ENCODE measurements at regions not wholly inside any gene's neighbourhood (a gene's known extent, or its start where the extent isn't known, plus 50 kb on each side); places are given as distances from the start of the nearest gene placed in this dataset.

DNA sequence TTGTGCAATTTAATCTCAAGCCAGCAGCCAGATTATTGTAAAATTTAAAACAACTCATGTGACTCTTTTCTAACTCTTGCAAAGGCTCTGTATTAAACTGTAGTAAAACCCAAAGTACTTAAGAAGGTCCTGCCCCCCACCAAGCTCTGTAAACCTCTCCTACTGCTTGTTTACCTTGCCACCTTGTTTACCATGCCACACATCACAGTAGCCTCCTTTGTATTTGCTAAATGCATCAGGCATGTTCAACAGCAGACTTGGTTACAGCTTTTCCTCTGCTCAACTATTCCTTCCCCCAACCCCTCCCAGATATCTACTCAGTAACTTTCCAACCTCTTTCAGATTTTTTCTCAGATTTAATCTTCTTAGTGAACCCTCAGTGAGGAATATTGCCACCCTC is 861.6 kb downstream of the METTL15 start:
- DNase-seq (ENCODE audit: low spot score): no peak
- in situ Hi-C loops (cut with MboI; ENCODE audit: low sequenced_read_pairs, unreplicated experiment): no loop called here
- TF ChIP-seq, protein P1, sequence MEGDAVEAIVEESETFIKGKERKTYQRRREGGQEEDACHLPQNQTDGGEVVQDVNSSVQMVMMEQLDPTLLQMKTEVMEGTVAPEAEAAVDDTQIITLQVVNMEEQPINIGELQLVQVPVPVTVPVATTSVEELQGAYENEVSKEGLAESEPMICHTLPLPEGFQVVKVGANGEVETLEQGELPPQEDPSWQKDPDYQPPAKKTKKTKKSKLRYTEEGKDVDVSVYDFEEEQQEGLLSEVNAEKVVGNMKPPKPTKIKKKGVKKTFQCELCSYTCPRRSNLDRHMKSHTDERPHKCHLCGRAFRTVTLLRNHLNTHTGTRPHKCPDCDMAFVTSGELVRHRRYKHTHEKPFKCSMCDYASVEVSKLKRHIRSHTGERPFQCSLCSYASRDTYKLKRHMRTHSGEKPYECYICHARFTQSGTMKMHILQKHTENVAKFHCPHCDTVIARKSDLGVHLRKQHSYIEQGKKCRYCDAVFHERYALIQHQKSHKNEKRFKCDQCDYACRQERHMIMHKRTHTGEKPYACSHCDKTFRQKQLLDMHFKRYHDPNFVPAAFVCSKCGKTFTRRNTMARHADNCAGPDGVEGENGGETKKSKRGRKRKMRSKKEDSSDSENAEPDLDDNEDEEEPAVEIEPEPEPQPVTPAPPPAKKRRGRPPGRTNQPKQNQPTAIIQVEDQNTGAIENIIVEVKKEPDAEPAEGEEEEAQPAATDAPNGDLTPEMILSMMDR (IDR thresholded peaks at IDR 0.05; ENCODE audit: borderline replicate concordance, control extremely low read depth, extremely low read depth, insufficient read depth, missing control alignments): no peak

- no peak for DNase-seq (ENCODE audit: low spot score)
- in situ Hi-C loops (cut with MboI; ENCODE audit: low sequenced_read_pairs, unreplicated experiment): no loop called here
- TF ChIP-seq, protein P1 (IDR thresholded peaks at IDR 0.05; ENCODE audit: borderline replicate concordance, control extremely low read depth, extremely low read depth, insufficient read depth, missing control alignments): no peak
Measured at GRCh38 chr11:28966951-28967350, 858.8 kb downstream of the METTL15 start.

DNA sequence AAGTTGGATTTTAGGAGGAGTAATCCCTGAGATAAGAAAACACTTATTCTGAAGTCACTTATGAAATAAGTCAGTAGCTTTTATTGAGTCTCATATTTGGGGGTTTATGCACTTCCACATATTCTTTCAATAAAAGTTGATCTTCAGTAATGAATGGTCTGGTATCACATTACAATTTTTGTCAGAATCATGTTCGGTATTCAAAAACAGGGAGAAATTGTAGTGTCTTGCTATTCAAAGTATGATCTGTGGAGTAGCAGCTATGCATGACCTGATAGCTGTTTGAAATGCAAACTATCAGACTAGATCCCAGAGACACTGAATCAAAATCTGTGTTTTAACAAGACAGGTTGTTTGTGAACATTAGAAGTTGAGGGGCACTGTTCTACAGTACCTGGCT is 857.6 kb downstream of the METTL15 start:
- no peak for DNase-seq (ENCODE audit: low spot score)
- TF ChIP-seq, protein P1 (IDR thresholded peaks at IDR 0.05; ENCODE audit: borderline replicate concordance, control extremely low read depth, extremely low read depth, insufficient read depth, missing control alignments): no peak
- in situ Hi-C loops (cut with MboI; ENCODE audit: low sequenced_read_pairs, unreplicated experiment): no loop called here

- TF ChIP-seq, protein P1 (IDR thresholded peaks at IDR 0.05; ENCODE audit: borderline replicate concordance, control extremely low read depth, extremely low read depth, insufficient read depth, missing control alignments): no peak
- in situ Hi-C loops (cut with MboI; ENCODE audit: low sequenced_read_pairs, unreplicated experiment): no loop called here
- DNase-seq (ENCODE audit: low spot score): no peak
Measured at GRCh38 chr11:28964811-28965210, 856.6 kb downstream of the METTL15 start.

DNA sequence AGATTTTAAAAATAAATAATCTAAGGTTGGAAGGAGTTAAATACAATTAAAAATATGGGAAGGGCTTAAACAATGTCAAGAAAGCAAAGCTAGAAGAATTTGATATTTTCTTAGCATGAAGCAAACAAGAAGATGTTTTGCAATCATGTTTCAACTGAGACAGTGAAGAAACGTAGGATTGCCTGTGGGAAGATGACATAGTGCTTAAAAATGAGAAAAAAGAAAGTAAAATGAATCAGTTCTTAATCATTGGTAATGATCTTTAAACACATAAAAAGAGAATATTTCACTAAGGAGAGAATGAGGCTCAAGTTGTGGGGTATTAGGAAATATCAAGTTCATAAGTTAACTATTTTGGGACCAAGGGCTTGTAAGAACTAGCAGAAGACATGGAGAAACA is 855.0 kb downstream of the METTL15 start:
- in situ Hi-C loops (cut with MboI; ENCODE audit: low sequenced_read_pairs, unreplicated experiment): no loop called here
- DNase-seq (ENCODE audit: low spot score): no peak
- TF ChIP-seq, protein P1 (IDR thresholded peaks at IDR 0.05; ENCODE audit: borderline replicate concordance, control extremely low read depth, extremely low read depth, insufficient read depth, missing control alignments): no peak

DNA sequence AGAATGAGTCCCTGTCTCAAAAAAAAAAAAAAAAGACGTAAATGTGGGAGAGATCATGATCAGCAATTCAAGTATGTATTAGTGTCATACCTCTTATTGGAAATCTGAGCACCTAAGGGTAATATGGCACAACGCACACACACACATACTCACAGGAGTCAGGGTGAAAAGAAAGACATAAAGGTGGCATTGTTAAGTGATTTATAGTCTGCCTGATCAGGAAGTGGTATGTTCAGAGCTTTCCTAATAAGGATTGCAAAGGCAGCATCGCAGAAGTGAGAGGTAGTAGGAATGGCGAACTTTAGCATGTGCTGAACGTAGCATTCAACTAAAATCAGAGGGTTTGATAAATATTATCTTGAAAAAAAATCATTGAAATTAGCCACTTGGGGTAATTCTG is 854.3 kb downstream of the METTL15 start:
- DNase-seq (ENCODE audit: low spot score): no peak
- TF ChIP-seq, protein P1 (IDR thresholded peaks at IDR 0.05; ENCODE audit: borderline replicate concordance, control extremely low read depth, extremely low read depth, insufficient read depth, missing control alignments): no peak
- in situ Hi-C loops (cut with MboI; ENCODE audit: low sequenced_read_pairs, unreplicated experiment): no loop called here

DNA sequence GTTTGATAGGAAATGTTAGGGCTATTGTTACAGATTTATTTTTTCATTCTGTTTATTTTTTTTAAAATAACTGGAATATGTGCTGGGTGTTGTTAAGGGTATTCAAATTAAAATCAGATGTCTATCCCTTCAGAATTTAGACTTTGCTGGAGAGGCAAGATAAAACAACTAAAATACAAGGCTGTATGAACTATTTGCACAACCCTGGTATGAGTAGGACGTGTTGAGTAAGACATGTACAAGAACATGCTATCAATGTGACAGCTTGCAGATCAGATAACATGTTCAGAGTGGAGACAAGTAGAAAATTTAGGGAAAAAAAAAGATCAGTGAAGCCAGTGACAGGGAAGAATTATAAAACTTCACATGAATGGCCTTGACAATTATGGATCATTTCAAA is 853.5 kb downstream of the METTL15 start:
- TF ChIP-seq, protein P1 (IDR thresholded peaks at IDR 0.05; ENCODE audit: borderline replicate concordance, control extremely low read depth, extremely low read depth, insufficient read depth, missing control alignments): no peak
- in situ Hi-C loops (cut with MboI; ENCODE audit: low sequenced_read_pairs, unreplicated experiment): no loop called here
- DNase-seq (ENCODE audit: low spot score): no peak

Measured in GM13976 (cell line).